ENCODE measurements at regions not wholly inside any gene's neighbourhood (a gene's known extent, or its start where the extent isn't known, plus 50 kb on each side); places are given as distances from the start of the nearest gene placed in this dataset.

- Histone ChIP-seq H3K4me3 (no peak overlapping the region), H3K4me1 (peaks cover 0 to 23% (median 0%) of the 10 kb centered on the region in 9 donors), H3K27me3 (no peaks in the 10 kb centered on the region), H3K27ac (no peak overlapping the region), H3K9me3 (no peaks in the 10 kb centered on the region), H3K36me3 (no peaks in the 10 kb centered on the region)
- 78 to 84% methylated on average over 4 of the region's 4 CpGs for WGBS, 2 donors
- TF ChIP-seq CTCF (IDR thresholded peaks at IDR 0.05), result no peak
- no peak for DNase-seq
- ATAC-seq, result no peak
- intact Hi-C loops (cut with DNase I), result loop anchor here in 7 of 10 donors (5.0 to 10.0 kb wide), 5 partner anchors 125 to 1328 kb away; partner anchors contain the start of gene RGMA (in 1 of the 7)
Observed at GRCh38 chr15:94122516-94122915, 108.8 kb upstream of the MCTP2 start.

GRCh38 chr15:94119923-94120775, 111.2 kb upstream of the MCTP2 start:
- H3K4me3 ChIP-seq, result no peak overlapping the region
- no peaks in the 10 kb centered on the region for H3K36me3 ChIP-seq
- intact Hi-C loops (cut with DNase I), result loop anchor here (1.0 to 10.0 kb wide), 10 partner anchors 115 to 1325 kb away; partner anchors contain the start of gene RGMA (in 1 of the 10)
- DNase-seq, result peak in 1 of 2 donors; percentile 73
- 50 to 52% methylated on average over 11 of the region's 11 CpGs for WGBS, 2 donors
- peak; percentile 77 to 95 (median 85) for TF ChIP-seq CTCF (IDR thresholded peaks at IDR 0.05)
- ATAC-seq, result peak; percentile 90 to 97 (median 94)
- peaks cover 0 to 17% (median 0%) of the 10 kb centered on the region in 9 donors for H3K4me1 ChIP-seq
- H3K27me3 ChIP-seq, result no peaks in the 10 kb centered on the region
- no peaks in the 10 kb centered on the region for H3K9me3 ChIP-seq
- peak overlapping the region in 8 of 10 donors; percentile 1 to 81 (median 54) for H3K27ac ChIP-seq

GRCh38 chr15:94119298-94119811, 112.0 kb upstream of the MCTP2 start:
- DNase-seq (peak; percentile 39 to 57), ATAC-seq (peak; percentile 53 to 84 (median 71))
- no peaks in the 10 kb centered on the region for H3K36me3 ChIP-seq
- no peak overlapping the region for H3K4me3 ChIP-seq
- no peak for TF ChIP-seq CTCF (IDR thresholded peaks at IDR 0.05)
- WGBS, 2 donors, result 39% methylated on average over 6 of the region's 6 CpGs
- H3K27me3 ChIP-seq, result no peaks in the 10 kb centered on the region
- no peaks in the 10 kb centered on the region for H3K9me3 ChIP-seq
- peak overlapping the region in 9 of 10 donors; percentile 1 to 81 (median 51) for H3K27ac ChIP-seq
- peaks cover 0 to 12% (median 0%) of the 10 kb centered on the region in 9 donors for H3K4me1 ChIP-seq
- intact Hi-C loops (cut with DNase I), result loop anchor here in 5 of 10 donors (5.0 to 10.0 kb wide), 3 partner anchors 115 to 125 kb away; no protein-coding TSS in a partner anchor

- Histone ChIP-seq H3K36me3 (no peaks in the 10 kb centered on the region), H3K9me3 (no peaks in the 10 kb centered on the region), H3K4me1 (no peaks in the 10 kb centered on the region), H3K27me3 (peaks cover 0 to 14% (median 0%) of the 10 kb centered on the region in 7 donors), H3K27ac (no peak overlapping the region), H3K4me3 (no peak overlapping the region)
- intact Hi-C loops (cut with DNase I), result loop anchor here in 2 of 10 donors (10.0 kb wide), 2 partner anchors 106 to 116 kb away; no protein-coding TSS in a partner anchor
- DNase-seq (no peak), ATAC-seq (no peak)
- no peak for TF ChIP-seq CTCF (IDR thresholded peaks at IDR 0.05)
- 51 to 52% methylated on average over 2 of the region's 2 CpGs for WGBS, 2 donors
Observed at GRCh38 chr15:94110476-94111130, 120.8 kb upstream of the MCTP2 start.

All from heart right ventricle (tissue), 16 donors.